CD14-positive monocyte (primary cell): ENCODE measurements at regions not wholly inside any gene's neighbourhood (a gene's known extent, or its start where the extent isn't known, plus 50 kb on each side); places are given as distances from the start of the nearest gene placed in this dataset.

ENCODE experiments used
- DNase-seq, 3 donors: peaks; one replicate each; pipeline ENCODE4 v3.0.0-alpha.2; 2011 to 2022
- H2AFZ ChIP-seq: 2 replicates; pipeline ENCODE4 v1.6.0; 2012; ENCODE audit warnings: mild to moderate bottlenecking, low read depth, low read length, inconsistent platforms; ENCODE audit not compliant: insufficient read depth, poor library complexity, severe bottlenecking
- H3K27ac ChIP-seq, 2 donors: 1 replicate in 1 of 2; 2 replicates in 1 of 2; pipeline ENCODE4 v1.5.1; 2012 to 2013; ENCODE audit warnings: low read length in 2 of 2, control low read depth in 1 of 2, inconsistent platforms in 1 of 2, low read depth in 1 of 2, mild to moderate bottlenecking in 1 of 2
- H3K27me3 ChIP-seq, 2 donors: one replicate each; pipeline versions ENCODE4 v1.6.0 to v1.6.1; 2011 to 2013; ENCODE audit warnings: low read length in 2 of 2; ENCODE audit not compliant: control insufficient read depth in 2 of 2, insufficient read depth in 2 of 2
- H3K36me3 ChIP-seq, 2 donors: replicated peaks in 1 of 2; 1 replicate in 1 of 2; 2 replicates in 1 of 2; pipeline versions ENCODE4 v1.5.1 to v1.6.1; 2012 to 2013; ENCODE audit warnings: low read length in 2 of 2, control low read depth in 1 of 2, inconsistent platforms in 1 of 2, mild to moderate bottlenecking in 1 of 2; ENCODE audit not compliant: insufficient read depth in 2 of 2, control insufficient read depth in 1 of 2
- H3K4me1 ChIP-seq, 2 donors: 1 replicate in 1 of 2; 2 replicates in 1 of 2; pipeline versions ENCODE4 v1.5.1 to v1.6.1; 2012 to 2013; ENCODE audit warnings: low read length in 2 of 2, control low read depth in 1 of 2, inconsistent platforms in 1 of 2, mild to moderate bottlenecking in 1 of 2, moderate library complexity in 1 of 2; ENCODE audit not compliant: insufficient read depth in 2 of 2, control insufficient read depth in 1 of 2
- H3K4me2 ChIP-seq: replicated peaks from 2 replicates; pipeline ENCODE3; 2012; ENCODE audit warnings: low read length, moderate library complexity, mild to moderate bottlenecking; ENCODE audit not compliant: poor library complexity, severe bottlenecking; ENCODE audit errors: extremely low read depth
- H3K4me3 ChIP-seq, 3 experiments: fragments of 200-600 bp in 1 of 3; sonication (generic) in 1 of 3; replicated peaks in 1 of 3; 1 replicate in 2 of 3; 2 replicates in 1 of 3; pipeline ENCODE4 v1.5.1; 2011 to 2013; ENCODE audit warnings: low read length in 3 of 3, mild to moderate bottlenecking in 3 of 3, control low read depth in 2 of 3, low read depth in 2 of 3, inconsistent platforms in 1 of 3, moderate library complexity in 1 of 3
- H3K79me2 ChIP-seq: 2 replicates; pipeline ENCODE4 v1.6.0; 2012; ENCODE audit warnings: mild to moderate bottlenecking, control low read depth, inconsistent platforms, low read length, moderate library complexity; ENCODE audit not compliant: insufficient read depth
- H3K9ac ChIP-seq: 2 replicates; pipeline ENCODE4 v1.6.0; 2017; ENCODE audit warnings: low read length, mild to moderate bottlenecking; ENCODE audit not compliant: insufficient read depth, poor library complexity, severe bottlenecking
- H3K9me3 ChIP-seq, 2 donors: replicated peaks in 1 of 2; 1 replicate in 1 of 2; 2 replicates in 1 of 2; pipeline versions ENCODE4 v1.5.1 to v1.6.1; 2012 to 2013; ENCODE audit warnings: low read length in 2 of 2, control low read depth in 1 of 2; ENCODE audit not compliant: control insufficient read depth in 1 of 2, insufficient read depth in 1 of 2
- H4K20me1 ChIP-seq: 2 replicates; pipeline ENCODE4 v1.6.0; 2012; ENCODE audit warnings: mild to moderate bottlenecking, low read length, control low read depth, moderate library complexity; ENCODE audit not compliant: insufficient read depth
- H3K27ac Mint-ChIP-seq, 7 donors: one replicate each; pipeline ENCODE4 v1.8.0; 2020; ENCODE audit warnings: mild to moderate bottlenecking in 7 of 7, mixed read lengths in 7 of 7, moderate library complexity in 6 of 7, inconsistent platforms in 2 of 7
- H3K27me3 Mint-ChIP-seq, 3 donors: one replicate each; pipeline ENCODE4 v1.8.0; 2021 to 2022; ENCODE audit warnings: low read depth in 3 of 3, mild to moderate bottlenecking in 3 of 3, mixed read lengths in 3 of 3, moderate library complexity in 3 of 3, inconsistent platforms in 1 of 3
- H3K36me3 Mint-ChIP-seq, 2 donors: one replicate each; pipeline ENCODE4 v1.8.0; 2020; ENCODE audit warnings: mixed read lengths in 2 of 2, inconsistent platforms in 1 of 2, mild to moderate bottlenecking in 1 of 2
- H3K4me1 Mint-ChIP-seq: one replicate; pipeline ENCODE4 v1.8.0; 2020; ENCODE audit warnings: mild to moderate bottlenecking, mixed read lengths
- H3K4me3 Mint-ChIP-seq, 2 donors: one replicate each; pipeline ENCODE4 v1.8.0; 2020; ENCODE audit warnings: mild to moderate bottlenecking in 2 of 2, mixed read lengths in 2 of 2, moderate library complexity in 1 of 2
- H3K9me3 Mint-ChIP-seq, 7 donors: one replicate each; pipeline ENCODE4 v1.8.0; 2020 to 2022; ENCODE audit warnings: mixed read lengths in 7 of 7, mild to moderate bottlenecking in 6 of 7, moderate library complexity in 6 of 7, inconsistent platforms in 2 of 7
- WGBS: methylation state at CpG from one replicate; pipeline ENCODE4 v1.1.5; 2013; ENCODE audit warnings: missing lambda C conversion rate; ENCODE audit not compliant: insufficient coverage; 5-methylcytosine and 5-hydroxymethylcytosine counted together
- intact Hi-C, 2 donors: fragments of 100-400 bp; cut with micrococcal nuclease; formaldehyde crosslinking; loops; one replicate each; pipeline versions ENCODE4 v1.15.0 to v1.15.1; 2023
- TF ChIP-seq, protein P1 (sequence below): fragments of 200-600 bp; IDR thresholded peaks from one replicate; pipeline ENCODE4 v1.8.0; 2022; ENCODE audit warnings: antibody characterized with exemption, mild to moderate bottlenecking

DNA sequence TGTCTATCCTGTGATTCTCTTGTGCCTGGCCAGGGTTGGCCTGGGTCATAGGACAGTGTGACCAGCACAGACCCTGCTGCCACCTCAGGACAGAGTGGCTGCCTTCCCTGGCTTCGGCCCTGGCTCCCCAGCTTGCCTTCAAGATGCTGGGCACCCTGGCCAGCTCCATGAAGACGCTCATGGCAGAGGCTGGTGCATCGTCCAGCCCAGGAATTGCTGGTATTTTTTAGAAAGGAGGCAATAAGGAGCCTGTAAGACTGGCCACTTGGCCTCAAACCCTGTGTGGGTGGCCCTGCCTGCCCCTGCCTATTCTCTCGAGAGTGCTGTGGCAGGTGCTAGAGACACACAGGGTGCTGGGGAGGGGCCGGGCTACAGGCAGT lies 70.4 kb upstream of the ACTRT2 start:
- Histone ChIP-seq H3K4me1 (peaks cover 9 to 21% of the 10 kb centered on the region in 2 donors), H2AFZ (no peak overlapping the region), H3K79me2 (no peaks in the 10 kb centered on the region), H3K27ac (no peak overlapping the region), H4K20me1 (no peaks in the 10 kb centered on the region), H3K4me2 (no peak overlapping the region), H3K9ac (no peak overlapping the region), H3K4me3 (no peak overlapping the region), H3K27me3 (peaks cover 0 to 3% of the 10 kb centered on the region in 2 donors), H3K9me3 (peaks cover 14 to 20% of the 10 kb centered on the region in 2 donors), H3K36me3 (no peaks in the 10 kb centered on the region)
- 96% methylated on average over 5 of the region's 5 CpGs for WGBS
- no peak overlapping the region for H3K4me3 Mint-ChIP-seq
- peaks cover 6 to 14% (median 14%) of the 10 kb centered on the region in 3 donors for H3K27me3 Mint-ChIP-seq
- H3K9me3 Mint-ChIP-seq: peaks cover 17 to 28% (median 26%) of the 10 kb centered on the region in 7 donors
- TF ChIP-seq, protein P1, sequence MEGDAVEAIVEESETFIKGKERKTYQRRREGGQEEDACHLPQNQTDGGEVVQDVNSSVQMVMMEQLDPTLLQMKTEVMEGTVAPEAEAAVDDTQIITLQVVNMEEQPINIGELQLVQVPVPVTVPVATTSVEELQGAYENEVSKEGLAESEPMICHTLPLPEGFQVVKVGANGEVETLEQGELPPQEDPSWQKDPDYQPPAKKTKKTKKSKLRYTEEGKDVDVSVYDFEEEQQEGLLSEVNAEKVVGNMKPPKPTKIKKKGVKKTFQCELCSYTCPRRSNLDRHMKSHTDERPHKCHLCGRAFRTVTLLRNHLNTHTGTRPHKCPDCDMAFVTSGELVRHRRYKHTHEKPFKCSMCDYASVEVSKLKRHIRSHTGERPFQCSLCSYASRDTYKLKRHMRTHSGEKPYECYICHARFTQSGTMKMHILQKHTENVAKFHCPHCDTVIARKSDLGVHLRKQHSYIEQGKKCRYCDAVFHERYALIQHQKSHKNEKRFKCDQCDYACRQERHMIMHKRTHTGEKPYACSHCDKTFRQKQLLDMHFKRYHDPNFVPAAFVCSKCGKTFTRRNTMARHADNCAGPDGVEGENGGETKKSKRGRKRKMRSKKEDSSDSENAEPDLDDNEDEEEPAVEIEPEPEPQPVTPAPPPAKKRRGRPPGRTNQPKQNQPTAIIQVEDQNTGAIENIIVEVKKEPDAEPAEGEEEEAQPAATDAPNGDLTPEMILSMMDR: no peak
- peaks cover 0 to 2% of the 10 kb centered on the region in 2 donors for H3K36me3 Mint-ChIP-seq
- no peak for DNase-seq
- peaks cover 23% of the 10 kb centered on the region for H3K4me1 Mint-ChIP-seq
- H3K27ac Mint-ChIP-seq: no peak overlapping the region
- intact Hi-C loops: no loop called here

GRCh38 chr1:2951856-2952255 lies 69.4 kb upstream of the ACTRT2 start:
- Histone ChIP-seq H2AFZ (no peak overlapping the region), H3K4me1 (peaks cover 9 to 21% of the 10 kb centered on the region in 2 donors), H3K36me3 (no peaks in the 10 kb centered on the region), H3K4me2 (no peak overlapping the region), H3K27me3 (peaks cover 0 to 3% of the 10 kb centered on the region in 2 donors), H4K20me1 (no peaks in the 10 kb centered on the region), H3K79me2 (no peaks in the 10 kb centered on the region), H3K9me3 (peaks cover 19 to 29% of the 10 kb centered on the region in 2 donors), H3K9ac (no peak overlapping the region), H3K27ac (no peak overlapping the region), H3K4me3 (no peak overlapping the region)
- DNase-seq: no peak
- TF ChIP-seq, protein P1: no peak
- Mint-ChIP-seq H3K27me3 (peaks cover 4 to 14% (median 9%) of the 10 kb centered on the region in 3 donors), H3K27ac (no peak overlapping the region), H3K4me3 (no peak overlapping the region), H3K9me3 (peaks cover 23 to 37% (median 35%) of the 10 kb centered on the region in 7 donors), H3K36me3 (peaks cover 0 to 2% of the 10 kb centered on the region in 2 donors), H3K4me1 (peaks cover 23% of the 10 kb centered on the region)
- intact Hi-C loops: no loop called here
- WGBS: 92% methylated on average over 13 of the region's 14 CpGs
